ENCODE measurements at regions not wholly inside any gene's neighbourhood (a gene's known extent, or its start where the extent isn't known, plus 50 kb on each side); places are given as distances from the start of the nearest gene placed in this dataset.

GRCh38 chr10:131391936-131392335 is 80.4 kb upstream of the TCERG1L start:
- Histone ChIP-seq H3K27ac (no peak overlapping the region), H3K4me1 (no peaks in the 10 kb centered on the region), H3K4me3 (replicated peaks in 1 of 3) (no peak overlapping the region), H3K36me3 (no peaks in the 10 kb centered on the region), H3K27me3 (no peaks in the 10 kb centered on the region), H3K9me3 (no peaks in the 10 kb centered on the region)
- no peak for DNase-seq
- TF ChIP-seq CTCF (IDR thresholded peaks at IDR 0.05) (no peak), POLR2A (IDR thresholded peaks at IDR 0.05) (no peak)
- 79 to 84% methylated on average over 5 of the region's 5 CpGs for WGBS, 2 donors
- intact Hi-C loops (cut with DNase I), result no loop called here

DNA sequence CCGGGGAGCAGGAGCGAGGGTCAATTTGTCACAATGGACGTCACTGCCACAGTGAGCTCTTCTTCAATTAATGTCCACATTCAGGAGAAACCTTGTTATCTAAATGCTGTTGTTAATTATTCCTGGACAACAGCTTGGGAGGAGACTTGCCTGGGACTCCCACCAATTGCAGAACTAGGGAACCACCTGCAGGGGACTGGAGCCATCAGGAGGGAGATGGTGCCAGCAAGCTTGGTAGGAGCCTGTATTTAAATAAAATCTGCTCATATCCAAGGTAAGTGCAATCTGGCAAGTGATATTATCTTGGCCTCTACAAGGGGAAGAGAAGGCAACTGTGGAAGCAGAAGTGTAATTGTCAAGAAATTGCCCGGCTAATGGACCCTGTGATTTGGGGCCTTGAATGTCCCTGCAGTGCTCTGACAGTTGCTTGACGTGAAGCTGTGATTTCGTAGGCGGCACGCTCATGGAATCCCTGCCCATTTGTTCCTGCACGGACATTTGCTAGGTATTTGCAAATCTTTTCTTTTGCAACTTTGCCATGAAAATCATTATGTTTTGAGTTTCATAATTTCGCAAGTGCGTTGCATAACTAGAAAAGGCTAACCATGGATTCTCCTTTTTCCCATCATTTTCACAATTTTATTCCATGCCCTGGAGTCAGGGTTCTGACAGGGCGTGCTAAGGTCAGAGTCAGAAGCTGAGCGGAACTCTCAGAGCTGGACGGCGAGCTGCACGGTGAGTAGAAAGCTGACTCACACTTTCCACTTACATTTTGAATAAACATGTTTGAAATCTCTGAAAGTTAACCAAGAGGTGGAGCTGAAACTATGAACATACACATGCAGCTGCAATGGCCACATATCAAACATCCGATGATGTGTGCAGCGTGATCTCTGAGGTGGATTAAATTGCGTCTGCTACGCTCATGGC is 84.9 kb upstream of the TCERG1L start:
- intact Hi-C loops (cut with DNase I), result no loop called here
- Histone ChIP-seq H3K9me3 (no peaks in the 10 kb centered on the region), H3K4me3 (replicated peaks in 1 of 3) (no peak overlapping the region), H3K27ac (no peak overlapping the region), H3K27me3 (no peaks in the 10 kb centered on the region), H3K36me3 (no peaks in the 10 kb centered on the region), H3K4me1 (no peaks in the 10 kb centered on the region)
- TF ChIP-seq POLR2A (IDR thresholded peaks at IDR 0.05) (no peak), CTCF (IDR thresholded peaks at IDR 0.05) (no peak)
- WGBS, 2 donors, result 60 to 69% methylated on average over 20 of the region's 20 CpGs
- no peak for DNase-seq

DNA sequence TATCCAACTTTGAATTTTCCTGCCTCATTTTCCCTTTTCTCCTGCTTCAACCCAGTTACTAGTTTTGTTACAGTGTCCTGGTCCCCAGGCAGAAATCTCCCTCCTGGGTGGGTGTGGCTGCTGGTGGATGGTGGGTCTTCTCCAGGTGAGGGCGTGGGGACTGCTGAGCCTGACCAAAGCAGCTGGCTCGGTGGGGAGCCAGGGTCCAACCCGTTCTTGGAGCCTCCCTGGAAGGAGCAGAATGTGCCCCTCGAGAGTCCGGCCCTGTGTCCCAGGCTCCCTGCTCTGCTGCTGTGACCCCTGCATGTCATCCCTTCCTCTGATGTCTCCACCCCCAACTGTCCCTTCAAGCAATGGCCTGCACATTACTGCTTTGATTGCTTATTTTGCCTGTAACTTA is 86.6 kb upstream of the TCERG1L start:
- no peak overlapping the region for H3K4me3 ChIP-seq (replicated peaks in 1 of 3)
- intact Hi-C loops (cut with DNase I), result no loop called here
- H3K4me1 ChIP-seq, result no peaks in the 10 kb centered on the region
- TF ChIP-seq CTCF (IDR thresholded peaks at IDR 0.05) (no peak), POLR2A (IDR thresholded peaks at IDR 0.05) (no peak)
- DNase-seq, result no peak
- 59% methylated on average over 5 of the region's 5 CpGs for WGBS, 2 donors
- no peak overlapping the region for H3K27ac ChIP-seq
- H3K36me3 ChIP-seq, result no peaks in the 10 kb centered on the region
- H3K9me3 ChIP-seq, result no peaks in the 10 kb centered on the region
- H3K27me3 ChIP-seq, result no peaks in the 10 kb centered on the region

DNA sequence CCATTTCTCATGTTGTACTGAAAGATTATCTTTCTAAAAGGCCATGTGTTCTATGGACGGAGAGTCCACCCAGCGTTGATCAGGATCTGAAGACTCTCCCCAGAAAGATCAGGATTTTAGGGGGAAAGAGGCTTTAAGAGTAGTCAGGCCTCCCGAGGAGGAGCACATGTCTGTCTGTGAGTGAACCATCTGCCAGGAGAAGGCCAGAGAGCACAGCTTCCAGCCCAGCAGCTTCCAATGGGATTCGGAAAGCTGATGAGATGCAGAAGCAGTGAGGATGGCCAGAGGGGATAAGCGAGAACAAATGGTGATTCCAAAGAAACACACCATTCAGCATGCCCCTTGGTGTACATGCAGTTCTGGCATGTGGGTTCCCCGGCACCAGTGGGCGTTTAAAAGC is 88.5 kb upstream of the TCERG1L start:
- Histone ChIP-seq H3K36me3 (no peaks in the 10 kb centered on the region), H3K4me1 (no peaks in the 10 kb centered on the region), H3K4me3 (replicated peaks in 1 of 3) (no peak overlapping the region), H3K27me3 (no peaks in the 10 kb centered on the region), H3K9me3 (no peaks in the 10 kb centered on the region), H3K27ac (no peak overlapping the region)
- DNase-seq, result no peak
- WGBS, 2 donors, result 80% methylated on average over 7 of the region's 7 CpGs
- intact Hi-C loops (cut with DNase I), result no loop called here
- TF ChIP-seq POLR2A (IDR thresholded peaks at IDR 0.05) (no peak), CTCF (IDR thresholded peaks at IDR 0.05) (no peak)

DNA sequence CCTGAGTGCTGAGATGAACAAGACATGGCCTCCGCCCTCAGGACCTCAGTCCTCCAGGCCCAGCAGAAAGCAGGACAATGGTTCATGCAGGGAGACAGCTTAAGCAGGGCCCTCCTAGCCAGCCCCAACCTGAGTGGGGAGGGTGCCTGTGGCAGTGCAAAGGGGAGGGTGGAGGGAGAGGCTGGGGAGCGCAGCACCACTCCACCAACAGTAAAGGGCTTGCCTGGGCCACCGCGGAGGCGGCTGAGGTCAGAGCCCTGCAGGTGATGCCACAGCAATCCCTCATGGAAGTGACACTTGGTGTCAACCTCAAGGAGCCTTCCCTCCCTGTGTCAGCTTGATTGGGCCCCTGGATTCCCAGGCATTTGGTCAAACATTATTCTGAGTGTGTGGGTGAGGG is 89.0 kb upstream of the TCERG1L start:
- no peaks in the 10 kb centered on the region for H3K27me3 ChIP-seq
- no peak for TF ChIP-seq CTCF (IDR thresholded peaks at IDR 0.05)
- TF ChIP-seq POLR2A (IDR thresholded peaks at IDR 0.05), result no peak
- H3K27ac ChIP-seq, result no peak overlapping the region
- no peaks in the 10 kb centered on the region for H3K9me3 ChIP-seq
- no peak for DNase-seq
- no peaks in the 10 kb centered on the region for H3K36me3 ChIP-seq
- 69 to 86% methylated on average over 5 of the region's 5 CpGs for WGBS, 2 donors
- intact Hi-C loops (cut with DNase I), result no loop called here
- H3K4me3 ChIP-seq (replicated peaks in 1 of 3), result no peak overlapping the region
- no peaks in the 10 kb centered on the region for H3K4me1 ChIP-seq

Measured in thyroid gland (tissue), 4 donors.